ENCODE measurements at regions not wholly inside any gene's neighbourhood (a gene's known extent, or its start where the extent isn't known, plus 50 kb on each side); places are given as distances from the start of the nearest gene placed in this dataset.

DNA sequence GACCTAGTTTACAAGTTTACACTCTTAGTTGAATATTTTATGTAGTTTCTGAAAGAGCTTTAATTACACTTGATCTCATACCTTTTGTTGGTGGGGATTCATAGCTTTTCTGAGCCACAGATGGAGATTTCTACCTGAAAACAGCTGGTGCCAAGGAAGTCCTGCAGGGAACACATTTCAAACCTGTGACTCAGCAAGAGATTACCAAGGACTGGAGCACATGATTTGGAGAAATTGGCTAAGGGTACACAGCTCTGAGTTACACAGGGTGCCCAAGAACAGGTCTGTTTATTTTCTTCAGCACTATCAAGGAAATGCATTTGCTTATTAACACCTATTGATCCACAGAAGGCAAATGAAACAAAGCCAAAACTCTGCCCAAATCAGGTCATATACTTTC, 691.5 kb downstream of the KCTD8 start (continued):
- TF ChIP-seq PBX2 (CRISPR knock-in tag; IDR thresholded peaks at IDR 0.05; ENCODE audit: low read depth) (no peak), PBX2 (tag; conservative IDR thresholded peaks at IDR 0.05; ENCODE audit: low read depth) (no peak), ID3 (CRISPR knock-in tag; IDR thresholded peaks at IDR 0.05) (no peak), ID3 (tag; IDR thresholded peaks at IDR 0.05) (no peak)

DNA sequence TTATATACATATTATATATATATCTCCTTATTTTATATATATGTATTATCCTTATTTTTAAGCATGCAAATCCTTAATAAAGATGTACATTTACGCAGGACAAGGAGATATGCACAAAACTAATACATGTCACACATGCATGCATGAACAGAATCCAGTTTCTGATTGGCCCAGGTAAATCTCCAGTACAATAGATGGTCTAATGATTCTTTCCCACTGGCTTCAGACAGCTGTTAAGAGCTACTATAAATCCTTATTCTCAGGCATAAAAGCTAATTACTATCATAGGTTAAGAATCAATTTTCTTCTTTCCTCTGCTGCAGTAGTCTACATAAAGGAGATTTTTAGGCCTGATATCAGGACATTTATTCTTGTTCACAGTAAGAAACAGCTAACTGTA, 689.8 kb downstream of the KCTD8 start:
- TF ChIP-seq HES1 (IDR thresholded peaks at IDR 0.05; ENCODE audit: low read depth): no peak
- no peak for TF ChIP-seq ZNF785 (CRISPR knock-in tag; IDR thresholded peaks at IDR 0.05)
- TF ChIP-seq POLR2A (conservative IDR thresholded peaks at IDR 0.05): no peak
- no peak for TF ChIP-seq TCF3 (CRISPR knock-in tag; IDR thresholded peaks at IDR 0.05)
- TF ChIP-seq CBFA2T3 (IDR thresholded peaks at IDR 0.05): no peak
- TF ChIP-seq ZKSCAN3 (CRISPR knock-in tag; IDR thresholded peaks at IDR 0.05): no peak
- Histone ChIP-seq H3K4me2 (ENCODE audit: insufficient read depth, low read length) (no peak overlapping the region), H3K9ac (ENCODE audit: insufficient read depth in 1 of 2, low read depth in 2 of 2, low read length in 2 of 2) (no peak overlapping the region), H3K79me2 (ENCODE audit: control insufficient read depth, insufficient read depth, low read length) (no peaks in the 10 kb centered on the region), H3K27ac (ENCODE audit: extremely low read depth, low read depth, low read length) (no peak overlapping the region), H3K27me3 (ENCODE audit: control insufficient read depth in 2 of 2, insufficient read depth in 2 of 2, low read length in 2 of 2) (no peaks in the 10 kb centered on the region), H3K9me3 (replicated peaks; ENCODE audit: control insufficient read depth, insufficient read depth, low read depth, low read length) (peaks cover 2% of the 10 kb centered on the region), H3K4me3 (no peak overlapping the region), H2AFZ (ENCODE audit: low read depth, low read length) (no peak overlapping the region), H4K20me1 (replicated peaks; ENCODE audit: control insufficient read depth, insufficient read depth, low read length) (no peaks in the 10 kb centered on the region), H3K4me1 (replicated peaks in 1 of 2; ENCODE audit: control insufficient read depth in 2 of 2, insufficient read depth in 2 of 2, low read length in 2 of 2) (no peaks in the 10 kb centered on the region), H3K36me3 (ENCODE audit: control insufficient read depth, insufficient read depth, low read length) (no peaks in the 10 kb centered on the region), H3K9me1 (ENCODE audit: control insufficient read depth, insufficient read depth, low read length) (no peaks in the 10 kb centered on the region)
- in situ Hi-C loops (cut with MboI): no loop called here
- ATAC-seq: no peak
- POLR2A ChIA-PET: no interaction called here
- intact Hi-C loops (cut with micrococcal nuclease): no loop called here
- FAIRE-seq: no peak
- no peak for DNase-seq (ENCODE audit: extremely low read depth in 1 of 4, low spot score in 3 of 4)
- WGBS (ENCODE audit: insufficient coverage, low coverage, missing lambda C conversion rate): 0% methylated on average over 1 of the region's 1 CpG
- no TSS peak for BruUV-seq (replicated peaks)
- CTCF ChIA-PET (ENCODE audit: low intra/inter-chr PET ratio): no interaction called here
